Esophagus squamous epithelium (tissue), 5 donors: ENCODE measurements at regions not wholly inside any gene's neighbourhood (a gene's known extent, or its start where the extent isn't known, plus 50 kb on each side); places are given as distances from the start of the nearest gene placed in this dataset.
A peak's percentile ranks its signal among the peaks of the same experiment; 100 is the strongest.

Experiments used
- DNase-seq: peaks from one replicate; lab custom pipeline; 2025; lab: John Stamatoyannopoulos, UW
- H3K27ac ChIP-seq, 4 donors: fragments of 200-600 bp; sonication (generic); one replicate each; pipeline ENCODE4 v1.5.1; 2016 to 2019; ENCODE audit warnings: mild to moderate bottlenecking in 1 of 4
- H3K27me3 ChIP-seq, 4 donors: fragments of 200-600 bp; sonication (generic); 1 replicate in 3 of 4; 2 replicates in 1 of 4; pipeline versions ENCODE4 v1.5.1 to v1.6.0; 2017 to 2021; ENCODE audit warnings: antibody characterized with exemption in 1 of 4
- H3K36me3 ChIP-seq, 3 donors: fragments of 200-600 bp; sonication (generic); one replicate each; pipeline ENCODE4 v1.5.1; 2016 to 2019
- H3K4me1 ChIP-seq, 3 donors: fragments of 200-600 bp; sonication (generic); one replicate each; pipeline ENCODE4 v1.5.1; 2017 to 2019
- H3K4me3 ChIP-seq, 4 donors: fragments of 200-600 bp; sonication (generic); 1 replicate in 3 of 4; 2 replicates in 1 of 4; pipeline ENCODE4 v1.5.1; 2016 to 2019; ENCODE audit warnings: mild to moderate bottlenecking in 2 of 4, moderate library complexity in 1 of 4
- H3K9me3 ChIP-seq, 3 donors: fragments of 200-600 bp; sonication (generic); one replicate each; pipeline ENCODE4 v1.5.1; 2016 to 2019
- POLR2A ChIP-seq, 4 donors: fragments of 450-650 bp; IDR thresholded peaks; one replicate each; pipeline ENCODE4 v1.6.1; 2017; ENCODE audit warnings: antibody characterized with exemption in 4 of 4, mild to moderate bottlenecking in 4 of 4, moderate library complexity in 3 of 4
- WGBS, 2 donors: methylation state at CpG; one replicate each; pipeline ENCODE4 v1.1.5; 2018; 5-methylcytosine and 5-hydroxymethylcytosine counted together
- intact Hi-C: fragments of 100-400 bp; cut with DNase I; formaldehyde crosslinking; loops from one replicate; pipeline ENCODE4 v1.15.0; 2022
- TF ChIP-seq, protein P1 (sequence below), 6 experiments: fragments of 450-650 bp in 4 of 6; fragments of 200-600 bp in 2 of 6; sonication (generic) in 2 of 6; IDR thresholded peaks; one replicate each; pipeline ENCODE4 v1.5.1; 2016 to 2019; ENCODE audit warnings: antibody characterized with exemption in 6 of 6, mild to moderate bottlenecking in 4 of 6, moderate library complexity in 4 of 6
- donor health status: DM: yes; HTN: yes; CAD: no.

DNA sequence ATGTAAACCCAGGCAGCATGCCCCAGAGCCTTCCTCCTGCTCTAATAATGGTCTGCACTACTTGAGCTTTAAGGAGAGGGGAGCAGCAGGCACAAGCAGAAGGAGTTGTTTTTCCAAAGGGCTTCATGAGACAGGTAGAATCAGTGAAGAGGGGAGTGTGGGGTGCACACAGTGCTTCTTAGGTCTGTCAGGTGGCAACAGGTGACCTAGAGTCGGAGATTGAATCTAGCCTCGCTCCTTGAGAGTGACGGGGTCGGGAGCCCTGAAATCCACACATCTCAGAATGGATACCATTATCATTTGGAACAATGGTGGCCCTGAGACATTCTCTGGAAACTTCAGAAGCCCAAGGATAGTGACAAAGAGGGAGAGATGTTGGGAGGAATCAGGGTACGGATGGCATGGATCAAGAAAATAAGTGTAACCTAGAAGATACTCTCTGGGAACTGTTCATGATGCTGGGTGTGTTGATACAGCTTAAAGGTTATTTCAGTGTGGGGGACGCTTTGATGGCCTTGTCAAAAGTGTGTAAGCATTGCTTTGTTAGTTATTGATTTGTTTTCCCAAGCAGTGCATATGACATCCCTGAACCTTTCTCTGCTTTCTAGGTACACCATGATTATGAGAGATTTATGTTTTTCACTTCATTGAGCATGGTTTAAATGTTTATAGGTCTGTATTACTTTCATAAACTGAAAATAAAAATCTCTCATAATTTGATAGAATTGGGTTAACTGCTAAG, 77.8 kb upstream of the L3MBTL3 start:
- H3K27ac ChIP-seq: no peak overlapping the region
- TF ChIP-seq POLR2A (IDR thresholded peaks at IDR 0.05): no peak
- TF ChIP-seq, protein P1, sequence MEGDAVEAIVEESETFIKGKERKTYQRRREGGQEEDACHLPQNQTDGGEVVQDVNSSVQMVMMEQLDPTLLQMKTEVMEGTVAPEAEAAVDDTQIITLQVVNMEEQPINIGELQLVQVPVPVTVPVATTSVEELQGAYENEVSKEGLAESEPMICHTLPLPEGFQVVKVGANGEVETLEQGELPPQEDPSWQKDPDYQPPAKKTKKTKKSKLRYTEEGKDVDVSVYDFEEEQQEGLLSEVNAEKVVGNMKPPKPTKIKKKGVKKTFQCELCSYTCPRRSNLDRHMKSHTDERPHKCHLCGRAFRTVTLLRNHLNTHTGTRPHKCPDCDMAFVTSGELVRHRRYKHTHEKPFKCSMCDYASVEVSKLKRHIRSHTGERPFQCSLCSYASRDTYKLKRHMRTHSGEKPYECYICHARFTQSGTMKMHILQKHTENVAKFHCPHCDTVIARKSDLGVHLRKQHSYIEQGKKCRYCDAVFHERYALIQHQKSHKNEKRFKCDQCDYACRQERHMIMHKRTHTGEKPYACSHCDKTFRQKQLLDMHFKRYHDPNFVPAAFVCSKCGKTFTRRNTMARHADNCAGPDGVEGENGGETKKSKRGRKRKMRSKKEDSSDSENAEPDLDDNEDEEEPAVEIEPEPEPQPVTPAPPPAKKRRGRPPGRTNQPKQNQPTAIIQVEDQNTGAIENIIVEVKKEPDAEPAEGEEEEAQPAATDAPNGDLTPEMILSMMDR (IDR thresholded peaks at IDR 0.05): no peak
- H3K36me3 ChIP-seq: no peaks in the 10 kb centered on the region
- peaks cover 0 to 25% (median 0%) of the 10 kb centered on the region in 4 donors for H3K27me3 ChIP-seq
- no peak overlapping the region for H3K4me3 ChIP-seq
- H3K4me1 ChIP-seq: no peaks in the 10 kb centered on the region
- no peaks in the 10 kb centered on the region for H3K9me3 ChIP-seq
- intact Hi-C loops: no loop called here
- WGBS, 2 donors: 68 to 81% methylated on average over 6 of the region's 6 CpGs
- no peak for DNase-seq

DNA sequence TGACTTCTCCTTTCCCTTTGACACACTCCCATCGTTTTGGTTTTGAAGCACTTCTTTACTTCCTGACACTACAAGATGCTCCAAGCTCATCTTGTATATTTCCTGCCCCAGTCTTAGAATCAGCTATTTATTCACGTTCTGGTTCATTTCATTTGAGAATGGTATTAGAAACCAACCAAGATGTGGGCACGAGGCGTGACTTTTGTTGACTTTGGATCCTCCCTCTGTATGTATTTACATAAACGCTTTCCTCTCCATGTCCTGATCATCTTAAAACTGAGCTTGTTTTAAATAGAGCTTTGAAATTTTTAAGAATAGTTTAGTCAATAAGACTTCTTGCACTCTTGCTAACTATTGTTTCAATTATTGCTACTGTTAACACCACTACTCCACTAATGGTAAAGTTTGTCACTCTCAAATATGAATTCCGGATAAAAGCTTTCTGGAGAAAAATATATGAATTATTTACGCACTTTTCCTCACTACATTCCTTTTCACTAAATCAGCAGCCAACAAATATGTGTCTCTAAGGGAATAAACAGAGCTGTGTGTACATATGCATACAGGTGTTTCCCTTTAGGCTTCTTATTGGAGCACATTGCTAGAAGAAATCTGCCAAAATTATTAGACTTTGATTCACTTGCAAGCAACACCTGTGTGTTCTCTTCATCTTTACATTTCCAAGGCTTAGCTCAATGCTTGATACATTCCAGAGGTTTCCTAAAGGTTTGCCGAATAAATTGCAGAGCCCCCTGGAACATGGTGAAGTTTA, 77.3 kb upstream of the TMEM244 start:
- WGBS, 2 donors: 47 to 53% methylated on average over 8 of the region's 8 CpGs
- Histone ChIP-seq H3K27ac (no peak overlapping the region), H3K4me3 (no peak overlapping the region), H3K4me1 (no peaks in the 10 kb centered on the region), H3K9me3 (no peaks in the 10 kb centered on the region), H3K27me3 (peaks cover 0 to 25% (median 0%) of the 10 kb centered on the region in 4 donors), H3K36me3 (no peaks in the 10 kb centered on the region)
- TF ChIP-seq, protein P1 (IDR thresholded peaks at IDR 0.05): no peak
- TF ChIP-seq POLR2A (IDR thresholded peaks at IDR 0.05): no peak
- intact Hi-C loops: no loop called here
- DNase-seq: no peak

DNA sequence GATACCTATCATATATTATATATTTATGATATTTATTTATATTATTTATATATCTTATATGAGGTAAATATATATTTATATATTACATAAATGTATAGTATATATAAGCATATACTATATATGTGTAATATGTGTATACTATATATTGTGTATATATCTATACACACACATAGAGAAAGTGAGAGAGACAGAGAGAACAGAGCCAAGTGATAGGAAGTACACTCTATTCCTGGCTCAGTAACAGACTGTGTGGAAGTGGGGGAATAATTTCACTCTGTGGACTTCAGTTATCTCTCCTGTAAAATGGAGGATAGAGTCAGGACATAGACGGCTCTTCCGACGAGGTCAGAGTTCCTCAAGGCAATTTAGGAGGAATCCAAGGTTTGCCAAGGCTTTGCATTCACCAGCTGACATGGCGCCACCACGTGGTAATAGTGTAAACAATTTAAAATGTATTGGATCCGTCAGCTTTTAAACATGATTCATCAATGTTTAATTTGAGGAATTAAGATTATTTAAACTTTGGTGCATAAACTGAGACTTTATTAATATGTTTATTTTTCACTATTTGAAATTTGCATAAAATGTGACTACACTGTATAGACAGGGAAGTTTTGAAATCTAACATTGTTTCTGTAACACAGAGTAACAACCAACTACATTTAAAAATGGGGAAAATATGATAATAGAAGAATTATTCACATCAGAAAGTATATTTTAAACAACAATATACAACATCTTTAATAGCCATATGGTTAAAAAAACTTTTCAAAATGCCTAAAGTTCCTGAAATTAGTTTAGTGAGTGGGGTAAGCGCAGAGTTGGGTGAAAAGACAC, 75.4 kb upstream of the TMEM244 start:
- peaks cover 0 to 22% (median 0%) of the 10 kb centered on the region in 4 donors for H3K27me3 ChIP-seq
- H3K4me3 ChIP-seq: peak overlapping the region in 1 of 4 donors; percentile 3
- H3K27ac ChIP-seq: no peak overlapping the region
- no peaks in the 10 kb centered on the region for H3K9me3 ChIP-seq
- 13 to 15% methylated on average over 7 of the region's 7 CpGs for WGBS, 2 donors
- intact Hi-C loops: no loop called here
- TF ChIP-seq, protein P1 (IDR thresholded peaks at IDR 0.05): peak in 5 of 6 experiments; percentile 15 to 52 (median 39)
- no peak for TF ChIP-seq POLR2A (IDR thresholded peaks at IDR 0.05)
- no peaks in the 10 kb centered on the region for H3K4me1 ChIP-seq
- no peak for DNase-seq
- H3K36me3 ChIP-seq: no peaks in the 10 kb centered on the region

DNA sequence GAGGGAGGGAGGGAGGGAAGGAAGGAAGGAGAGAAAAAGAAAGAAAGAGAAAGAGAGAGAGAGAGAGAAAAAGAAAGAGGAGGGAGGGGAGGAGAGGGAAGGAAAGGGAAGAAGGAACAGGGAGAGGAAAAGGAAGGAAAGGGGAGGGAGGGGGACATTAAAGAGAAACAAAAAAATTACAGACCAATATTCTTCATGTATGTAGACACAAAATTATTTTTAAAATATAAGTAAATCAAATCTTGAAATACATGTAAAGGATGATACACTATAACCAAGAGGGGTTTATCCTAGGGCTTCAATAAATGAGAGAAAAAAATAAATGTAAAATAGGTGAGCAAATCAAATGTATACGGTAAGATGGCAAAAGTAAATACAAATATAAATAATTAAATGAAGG, 71.2 kb upstream of the TMEM244 start:
- no peaks in the 10 kb centered on the region for H3K9me3 ChIP-seq
- intact Hi-C loops: no loop called here

More for the DNA sequence above, 71.2 kb upstream of the TMEM244 start:
- 89 to 100% methylated on average over 1 of the region's 1 CpG for WGBS, 2 donors
- Histone ChIP-seq H3K4me3 (no peak overlapping the region), H3K27me3 (peaks cover 0 to under 1% (median 0%) of the 10 kb centered on the region in 4 donors), H3K4me1 (no peaks in the 10 kb centered on the region), H3K27ac (no peak overlapping the region), H3K36me3 (no peaks in the 10 kb centered on the region)
- DNase-seq: no peak
- no peak for TF ChIP-seq POLR2A (IDR thresholded peaks at IDR 0.05)
- TF ChIP-seq, protein P1 (IDR thresholded peaks at IDR 0.05): no peak
